Smooth muscle cell (in vitro differentiated cells): ENCODE measurements at regions not wholly inside any gene's neighbourhood (a gene's known extent, or its start where the extent isn't known, plus 50 kb on each side); places are given as distances from the start of the nearest gene placed in this dataset.

Source experiments
- DNase-seq: peaks from one replicate; lab custom pipeline; 2025; ENCODE audit not compliant: unreplicated experiment; lab: John Stamatoyannopoulos, UW
- H2AFZ ChIP-seq: fragments of 200-600 bp; sonication (generic); 2 replicates; pipeline ENCODE4 v1.6.0; 2016; ENCODE audit warnings: antibody characterized with exemption, low read depth, mild to moderate bottlenecking
- H3F3A ChIP-seq: fragments of 200-600 bp; sonication (generic); 2 replicates; pipeline ENCODE4 v1.6.0; 2017; ENCODE audit warnings: antibody characterized with exemption, low read depth
- H3K27ac ChIP-seq: fragments of 200-600 bp; sonication (generic); 2 replicates; pipeline ENCODE4 v1.5.1; 2016; ENCODE audit warnings: low read depth, mild to moderate bottlenecking
- H3K27me3 ChIP-seq: fragments of 200-600 bp; sonication (generic); 2 replicates; pipeline ENCODE4 v1.6.1; 2016; ENCODE audit warnings: low read depth, mild to moderate bottlenecking
- H3K36me3 ChIP-seq: fragments of 200-600 bp; sonication (generic); 2 replicates; pipeline ENCODE4 v1.5.1; 2016; ENCODE audit warnings: low read depth
- H3K4me1 ChIP-seq: fragments of 200-600 bp; sonication (generic); 2 replicates; pipeline ENCODE4 v1.5.1; 2016; ENCODE audit warnings: low read depth
- H3K4me2 ChIP-seq: fragments of 200-600 bp; sonication (generic); 2 replicates; pipeline ENCODE4 v1.6.0; 2016; ENCODE audit warnings: mild to moderate bottlenecking
- H3K4me3 ChIP-seq: fragments of 200-600 bp; sonication (generic); 2 replicates; pipeline ENCODE4 v1.5.1; 2016; ENCODE audit warnings: mild to moderate bottlenecking
- H3K79me2 ChIP-seq: fragments of 200-600 bp; sonication (generic); 2 replicates; pipeline ENCODE4 v1.6.0; 2016; ENCODE audit warnings: low read depth, mild to moderate bottlenecking
- H3K9ac ChIP-seq: fragments of 200-600 bp; sonication (generic); 2 replicates; pipeline ENCODE4 v1.6.0; 2016; ENCODE audit warnings: low read depth
- H3K9me3 ChIP-seq: fragments of 200-600 bp; sonication (generic); replicated peaks from 2 replicates; pipeline ENCODE4 v1.5.1; 2016; ENCODE audit warnings: low read depth
- H4K20me1 ChIP-seq: fragments of 200-600 bp; sonication (generic); 2 replicates; pipeline ENCODE4 v1.6.0; 2016; ENCODE audit warnings: low read depth
- CTCF ChIP-seq: fragments of 200-600 bp; sonication (generic); IDR thresholded peaks from 2 replicates; pipeline ENCODE4 v1.5.1; 2017; ENCODE audit warnings: borderline replicate concordance, mild to moderate bottlenecking, antibody characterized with exemption; ENCODE audit not compliant: insufficient read depth, poor library complexity, severe bottlenecking
- WGBS: methylation state at CpG from one replicate; pipeline ENCODE4 v1.1.7; 2016; ENCODE audit warnings: low lambda C conversion rate; 5-methylcytosine and 5-hydroxymethylcytosine counted together

- no peak overlapping the region for H3K27ac ChIP-seq
- no peaks in the 10 kb centered on the region for H4K20me1 ChIP-seq
- no peaks in the 10 kb centered on the region for H3K27me3 ChIP-seq
- H3K4me1 ChIP-seq: no peaks in the 10 kb centered on the region
- H3K9ac ChIP-seq: no peak overlapping the region
- no peaks in the 10 kb centered on the region for H3K9me3 ChIP-seq
- DNase-seq: no peak
- H3K36me3 ChIP-seq: no peaks in the 10 kb centered on the region
- no peak overlapping the region for H2AFZ ChIP-seq
- 64% methylated on average over 2 of the region's 2 CpGs for WGBS
- H3K4me2 ChIP-seq: no peak overlapping the region
- no peaks in the 10 kb centered on the region for H3K79me2 ChIP-seq
- H3K4me3 ChIP-seq: no peak overlapping the region
- H3F3A ChIP-seq: no peaks in the 10 kb centered on the region
- no peak for TF ChIP-seq CTCF
These were observed 56.6 kb upstream of the EYA2 start for GRCh38 chr20:46838011-46838410.

- 95% methylated on average over 4 of the region's 4 CpGs for WGBS
- Histone ChIP-seq H3K27me3 (no peaks in the 10 kb centered on the region), H3K36me3 (no peaks in the 10 kb centered on the region), H3K9me3 (no peaks in the 10 kb centered on the region), H3K4me1 (no peaks in the 10 kb centered on the region), H3K4me2 (no peak overlapping the region), H3K27ac (no peak overlapping the region), H4K20me1 (no peaks in the 10 kb centered on the region), H3F3A (no peaks in the 10 kb centered on the region), H3K79me2 (no peaks in the 10 kb centered on the region), H2AFZ (no peak overlapping the region), H3K9ac (no peak overlapping the region), H3K4me3 (no peak overlapping the region)
- TF ChIP-seq CTCF: no peak
- DNase-seq: no peak
These were observed 54.5 kb upstream of the EYA2 start for GRCh38 chr20:46840054-46840729.
